ENCODE measurements at regions not wholly inside any gene's neighbourhood (a gene's known extent, or its start where the extent isn't known, plus 50 kb on each side); places are given as distances from the start of the nearest gene placed in this dataset.

DNA sequence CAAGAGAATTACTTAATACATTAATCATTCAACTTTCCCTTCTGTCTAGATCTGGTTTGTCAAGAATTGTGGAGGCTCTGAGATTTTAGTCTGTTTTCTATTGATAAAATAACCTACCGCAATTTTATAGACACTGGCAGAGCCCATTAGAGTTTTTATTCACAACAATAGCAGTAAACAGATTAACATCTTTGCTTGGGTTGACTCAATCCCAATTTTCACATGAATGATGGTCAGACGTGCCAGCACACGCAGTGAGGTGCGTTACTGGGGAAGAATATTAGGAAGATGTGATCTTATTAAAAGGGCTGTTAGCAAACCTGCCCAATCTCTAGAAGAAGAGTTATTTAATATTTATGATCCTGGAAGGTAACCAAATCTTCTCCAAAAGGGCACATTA lies 736.6 kb downstream of the MRPL39 start:
- DNase-seq: no peak

DNA sequence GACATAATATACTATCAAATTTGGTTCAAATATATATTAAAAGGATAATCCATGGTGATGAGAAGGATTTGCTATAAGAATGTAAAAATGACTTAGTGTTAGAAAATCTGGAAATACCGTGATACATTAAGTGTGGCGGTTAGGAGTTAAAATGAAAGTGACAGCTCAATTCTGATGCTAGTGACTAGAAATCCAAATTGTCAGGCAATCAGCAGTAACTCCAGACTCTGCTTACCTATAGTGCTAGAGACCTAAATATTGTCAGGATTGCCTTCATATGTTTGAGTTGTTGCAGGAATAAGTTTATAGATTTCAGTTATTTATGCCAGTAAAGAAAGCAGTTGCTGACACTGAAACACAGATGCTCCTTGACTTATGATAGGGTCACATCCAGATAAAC lies 737.4 kb downstream of the MRPL39 start:
- DNase-seq: no peak

DNA sequence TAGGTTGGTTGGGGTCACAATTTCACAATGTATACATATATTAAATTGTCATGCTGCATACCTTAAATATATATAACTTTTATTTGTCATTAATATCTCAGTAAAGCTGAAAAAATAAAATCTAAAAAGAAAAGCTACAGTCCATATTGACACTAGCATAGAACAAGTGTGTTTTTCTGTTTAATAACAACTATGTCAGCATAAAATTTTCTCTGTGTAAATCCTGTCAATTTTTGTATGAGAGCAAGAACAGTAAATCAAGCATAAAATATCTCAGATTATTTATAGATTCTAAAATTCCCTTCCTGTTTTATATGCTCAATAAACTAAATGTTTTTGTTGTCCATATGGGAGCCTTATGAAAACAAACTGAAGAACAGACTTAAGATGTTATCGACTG lies 739.2 kb downstream of the MRPL39 start:
- no peak for DNase-seq

DNA sequence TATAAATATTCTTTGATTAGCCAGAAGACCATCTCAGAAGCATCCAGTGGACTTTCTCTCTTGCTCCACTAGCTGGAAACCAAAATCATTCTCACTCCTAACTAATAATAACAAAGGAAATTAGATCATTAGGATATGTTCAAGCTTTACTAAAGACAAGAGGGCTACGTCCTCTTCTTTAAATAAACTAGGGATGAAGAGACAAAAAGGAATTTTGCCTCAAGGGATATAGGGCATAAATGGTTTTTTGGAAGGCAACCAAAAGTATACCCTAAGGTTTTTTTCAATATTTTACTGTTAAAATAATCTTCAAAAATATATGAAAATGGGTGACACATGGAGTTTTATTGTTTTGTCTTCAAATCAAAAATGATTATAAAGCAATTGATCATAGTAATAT lies 745.8 kb downstream of the MRPL39 start:
- DNase-seq: no peak

DNA sequence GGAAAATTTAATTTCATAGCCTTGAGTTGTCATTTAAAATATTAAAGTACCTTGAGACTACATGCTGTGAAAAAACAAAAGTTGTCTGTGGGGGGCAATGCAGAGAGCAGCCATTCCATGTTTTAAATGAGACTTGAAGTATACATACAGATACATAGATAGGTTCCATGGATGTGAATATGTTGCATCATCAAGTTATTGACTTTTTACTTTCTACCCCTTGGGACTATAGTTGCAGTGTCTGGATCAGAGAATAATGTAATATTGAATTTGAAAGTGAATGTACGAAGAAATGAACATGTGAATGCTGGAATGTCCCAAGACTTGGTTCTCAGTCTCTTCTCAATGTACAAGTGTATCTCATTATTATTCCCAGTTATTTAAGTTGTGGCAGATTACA lies 751.0 kb downstream of the MRPL39 start:
- no peak for DNase-seq

DNA sequence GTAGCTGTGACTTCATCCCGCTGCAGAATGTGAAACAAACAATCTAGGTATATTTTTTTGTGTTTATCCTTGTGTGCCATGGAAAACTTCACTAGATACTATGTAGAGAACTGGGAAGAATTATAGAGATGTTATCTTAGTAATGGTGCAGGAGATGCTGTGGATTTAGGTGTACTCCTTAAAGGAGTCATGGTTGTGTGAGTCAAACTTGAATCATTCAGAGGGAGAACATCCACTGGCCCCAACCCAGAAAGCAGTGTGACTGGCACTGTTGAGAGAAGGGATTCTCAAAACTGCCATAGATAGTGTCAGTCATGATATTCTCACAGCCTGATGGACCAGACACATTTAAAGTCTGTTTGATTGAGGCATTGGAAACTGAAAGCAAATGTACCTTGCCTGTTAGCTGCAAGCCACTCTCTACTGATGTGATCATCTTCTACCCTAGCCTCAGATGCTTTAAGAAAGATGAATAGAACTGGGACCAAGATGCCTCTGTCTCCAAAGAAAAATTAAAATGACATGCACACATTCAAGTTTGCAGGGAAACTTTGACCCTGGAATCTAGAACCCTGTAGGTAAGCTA lies 754.6 kb downstream of the MRPL39 start:
- no peak for DNase-seq

DNA sequence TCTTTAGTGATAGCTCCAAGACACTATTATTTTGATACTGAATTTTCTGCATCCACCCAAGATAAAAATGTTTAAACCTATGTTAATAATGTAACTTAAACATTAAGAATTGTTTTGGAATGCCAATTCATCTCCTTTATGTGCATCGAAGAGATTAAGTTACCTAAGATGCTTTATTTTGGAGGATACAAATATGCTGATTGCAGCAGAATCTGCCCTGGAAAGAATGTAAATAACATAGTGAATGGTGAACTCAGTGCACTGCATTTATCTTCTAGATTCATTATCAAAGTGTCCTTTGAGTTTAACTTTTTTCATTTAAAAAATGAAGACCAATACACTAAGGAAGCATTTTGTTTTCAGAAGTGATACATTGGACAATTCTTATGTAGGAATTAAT lies 757.2 kb downstream of the MRPL39 start:
- no peak for DNase-seq

DNA sequence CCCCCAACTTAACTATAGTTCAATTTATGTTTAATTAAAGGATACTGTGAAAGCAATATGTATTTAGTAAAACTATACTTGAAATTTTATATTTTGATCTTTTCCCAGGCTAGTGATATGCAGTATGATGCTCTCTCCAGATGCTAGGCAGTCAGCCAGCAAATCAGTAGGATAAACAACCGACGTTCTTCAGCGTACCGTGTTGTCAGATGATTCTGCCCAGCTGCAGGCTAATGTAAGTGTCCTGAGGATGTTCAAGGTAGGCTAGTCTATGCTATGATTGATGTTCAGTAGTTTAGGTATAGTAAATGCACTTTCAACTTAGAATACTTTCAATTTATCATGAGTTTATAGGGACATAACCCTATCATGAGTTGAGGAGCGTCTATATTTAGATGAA lies 762.6 kb downstream of the MRPL39 start:
- DNase-seq: peak; percentile 11 to 27

DNA sequence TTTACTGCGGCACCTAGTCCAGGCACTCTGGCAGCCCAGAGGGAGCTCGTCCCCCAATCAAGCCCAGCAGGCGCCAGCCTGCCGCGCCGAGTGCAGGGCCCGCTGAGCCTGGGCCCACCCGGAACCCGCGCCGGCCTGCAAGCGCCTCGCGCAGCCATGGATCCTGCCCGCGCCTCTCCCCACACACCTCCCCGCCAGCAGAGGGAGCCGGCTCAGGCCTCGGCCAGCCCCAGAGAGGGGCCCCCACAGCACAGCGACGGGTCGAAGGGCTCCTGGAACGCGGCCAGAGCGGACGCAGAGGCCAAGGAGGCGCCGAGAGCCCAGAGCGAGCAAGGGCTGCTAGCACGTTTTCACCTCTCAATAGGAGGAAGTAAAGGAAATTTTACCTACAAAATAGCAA lies 767.0 kb downstream of the MRPL39 start:
- no peak for DNase-seq

DNA sequence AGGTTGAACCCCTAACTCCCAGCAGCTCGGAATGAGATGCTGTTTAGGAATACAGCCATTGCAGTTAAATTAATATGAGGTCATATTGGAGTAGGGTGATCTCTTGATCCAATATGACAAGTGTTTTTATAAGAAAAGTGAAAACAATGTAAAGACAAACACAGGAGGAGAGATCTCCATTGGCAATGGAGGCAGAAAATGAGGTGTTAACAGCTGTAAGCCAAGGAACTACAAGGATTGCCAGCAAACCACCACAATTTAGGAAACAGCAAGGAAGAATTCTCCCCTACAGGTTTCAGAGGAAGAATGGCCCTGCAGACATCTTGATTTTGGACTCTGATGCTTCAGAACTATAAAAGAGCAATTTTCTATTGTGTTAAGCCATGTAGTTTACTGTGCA lies 774.3 kb downstream of the MRPL39 start:
- no peak for DNase-seq

DNA sequence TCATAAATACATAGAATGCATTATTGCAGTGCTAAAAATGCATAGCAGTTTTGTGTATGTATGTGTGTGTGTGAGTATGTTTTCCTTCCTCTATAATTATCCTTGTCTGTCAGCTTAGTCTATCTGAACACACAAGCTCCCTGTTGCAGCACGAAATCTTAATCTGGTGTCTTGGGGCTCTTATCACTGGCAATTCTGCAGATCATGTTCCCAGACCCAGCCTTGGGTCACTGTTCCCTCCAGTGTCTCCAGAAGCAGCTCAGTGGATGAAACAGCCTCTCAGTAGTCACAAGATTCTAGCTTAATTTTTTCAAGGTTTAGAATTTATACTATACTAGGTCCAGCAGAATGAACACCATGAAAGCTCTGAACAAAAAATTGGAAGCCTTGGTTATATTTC lies 777.9 kb downstream of the MRPL39 start:
- no peak for DNase-seq

DNA sequence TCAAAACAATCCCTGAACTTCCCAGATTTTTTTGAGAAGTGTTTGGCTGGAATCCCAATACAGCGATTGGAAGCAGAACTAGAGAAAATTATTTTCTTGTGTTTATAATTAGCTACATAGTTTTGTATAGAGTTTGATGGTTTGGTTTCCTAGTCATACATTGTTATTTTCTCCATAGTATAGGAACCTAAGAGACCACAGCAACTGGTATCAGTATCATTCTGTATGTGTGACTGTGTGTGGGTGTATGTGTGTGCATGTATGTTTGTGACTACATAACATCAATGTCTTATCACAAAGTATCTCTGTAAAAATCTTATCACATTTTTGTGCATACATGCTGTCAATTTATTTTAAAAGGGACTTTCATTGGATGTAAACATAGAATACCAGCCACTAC lies 780.5 kb downstream of the MRPL39 start:
- no peak for DNase-seq

DNA sequence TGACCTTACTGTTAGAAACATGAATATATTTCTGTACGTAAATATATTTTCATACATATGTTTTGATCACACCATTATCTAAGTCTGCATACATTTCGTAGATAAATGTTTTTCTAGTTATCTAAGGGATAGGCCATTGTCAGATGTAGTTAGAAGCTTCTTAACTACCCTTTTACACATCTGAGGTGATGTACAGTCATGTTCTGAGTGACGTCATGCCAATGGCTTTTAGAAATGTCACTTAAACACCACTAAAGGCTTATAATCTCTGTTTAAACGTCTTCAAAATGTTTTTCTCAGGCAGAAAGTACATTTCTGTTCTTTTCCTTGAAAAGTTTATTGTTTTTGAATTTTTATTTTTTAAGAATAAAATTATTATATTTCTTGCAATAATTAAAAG lies 781.9 kb downstream of the MRPL39 start:
- no peak for DNase-seq

DNA sequence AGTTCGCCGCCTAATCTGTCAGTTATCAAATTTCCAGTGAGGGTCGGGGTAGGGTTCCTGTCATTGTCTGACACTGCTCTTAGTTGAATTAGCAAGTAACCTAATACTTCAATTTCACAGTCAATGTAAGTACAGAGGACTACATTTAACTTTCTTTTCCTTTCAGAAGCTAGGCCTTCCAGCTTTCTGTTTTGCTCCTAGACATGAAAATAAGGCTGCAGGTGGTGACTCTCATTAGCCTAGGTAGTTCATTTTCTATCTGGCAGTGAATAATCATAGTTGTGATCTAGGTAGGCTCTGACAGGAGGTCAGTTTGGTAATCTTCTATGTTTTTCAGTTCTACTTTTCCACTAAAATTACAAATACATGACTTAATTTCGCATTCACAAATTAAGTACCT lies 783.1 kb downstream of the MRPL39 start:
- DNase-seq: no peak

DNA sequence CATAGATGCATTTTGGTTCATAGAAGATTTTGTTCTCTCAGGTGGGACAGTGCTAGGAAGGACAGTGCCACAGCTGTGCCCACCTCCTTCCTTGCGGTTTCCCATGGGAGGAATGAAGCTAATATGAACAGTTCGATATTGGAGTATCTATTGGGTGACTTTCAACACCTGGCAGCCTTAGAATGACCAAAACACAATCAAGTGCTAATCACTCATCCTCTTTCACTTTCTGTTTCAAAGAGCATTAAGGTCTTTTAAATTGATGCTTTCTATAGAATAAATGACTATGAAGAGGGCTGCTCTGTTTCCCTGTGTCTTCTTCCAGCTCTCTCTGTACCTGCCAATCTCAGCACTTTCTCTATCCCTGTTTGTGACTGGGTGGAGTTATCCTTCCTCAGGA lies 784.0 kb downstream of the MRPL39 start:
- DNase-seq: no peak

DNA sequence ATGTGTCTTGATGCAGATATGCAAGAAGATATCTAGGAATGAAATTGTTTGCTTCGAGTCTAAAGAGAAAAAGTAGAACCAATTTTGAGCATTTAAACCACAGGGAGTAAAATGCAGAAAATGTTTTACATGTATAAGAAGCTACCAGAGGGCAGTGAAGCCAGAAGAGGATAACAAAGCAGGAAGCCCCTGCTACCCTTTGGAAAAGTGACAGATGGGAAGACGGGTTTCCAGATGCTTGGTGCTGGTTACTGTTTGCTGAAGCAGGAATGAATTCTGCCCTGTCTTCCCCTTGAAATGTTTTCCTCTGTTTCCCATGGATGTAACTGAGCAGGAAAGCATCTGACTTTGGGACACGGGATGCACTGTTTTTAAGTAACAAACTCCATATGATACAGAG lies 822.2 kb downstream of the MRPL39 start:
- no peak for DNase-seq

DNA sequence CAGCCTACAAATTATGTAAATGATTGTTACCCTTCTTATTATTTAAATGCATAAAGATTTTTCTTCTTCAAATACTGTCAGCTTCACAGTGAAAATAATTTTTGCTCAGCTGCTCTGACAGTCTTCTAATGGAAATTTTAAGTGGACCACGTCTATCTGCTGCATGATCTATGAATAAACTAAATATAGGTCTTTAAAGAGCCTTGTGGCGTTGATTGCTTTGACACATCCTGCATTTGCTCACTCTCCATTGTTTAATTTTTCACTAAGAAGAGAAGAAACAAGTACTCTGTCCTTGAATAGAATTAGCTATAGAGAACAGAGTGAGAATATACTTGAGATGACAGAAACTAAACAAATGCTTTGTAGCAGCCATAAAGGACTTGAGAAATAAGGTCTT lies 826.1 kb downstream of the MRPL39 start:
- DNase-seq: no peak

DNA sequence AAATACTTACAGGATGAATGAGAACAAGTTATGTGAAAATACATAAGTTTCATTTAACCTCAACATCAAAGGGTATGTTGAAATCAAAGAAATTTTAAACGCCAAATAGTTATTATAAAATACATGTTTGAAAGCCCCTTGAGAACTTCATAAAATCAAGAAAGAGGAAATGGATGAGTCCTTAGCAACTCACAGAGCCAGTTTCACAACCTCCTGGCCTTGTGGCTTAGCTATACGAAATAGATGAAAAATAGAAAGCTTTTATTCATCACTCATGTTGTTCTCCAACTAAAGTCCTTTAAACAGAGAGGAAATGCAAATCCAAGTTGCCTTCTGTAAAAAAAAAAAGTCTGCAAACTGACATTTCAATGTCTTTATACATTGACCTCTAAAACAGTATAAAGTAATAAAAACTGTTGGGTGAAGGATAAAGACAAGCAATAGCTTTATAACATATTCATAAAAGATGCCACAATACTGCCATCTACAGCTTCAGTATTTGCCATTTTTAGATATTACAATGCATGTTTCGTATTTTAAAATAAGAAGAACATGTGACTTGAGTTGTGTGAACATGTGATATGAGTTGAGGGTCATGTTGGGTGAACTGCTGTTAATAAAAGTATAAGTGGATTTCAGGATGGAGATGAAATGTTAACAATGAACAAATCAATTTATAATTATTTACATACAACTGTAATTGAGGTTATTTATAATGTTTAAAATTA lies 847.8 kb downstream of the MRPL39 start:
- DNase-seq: no peak

DNA sequence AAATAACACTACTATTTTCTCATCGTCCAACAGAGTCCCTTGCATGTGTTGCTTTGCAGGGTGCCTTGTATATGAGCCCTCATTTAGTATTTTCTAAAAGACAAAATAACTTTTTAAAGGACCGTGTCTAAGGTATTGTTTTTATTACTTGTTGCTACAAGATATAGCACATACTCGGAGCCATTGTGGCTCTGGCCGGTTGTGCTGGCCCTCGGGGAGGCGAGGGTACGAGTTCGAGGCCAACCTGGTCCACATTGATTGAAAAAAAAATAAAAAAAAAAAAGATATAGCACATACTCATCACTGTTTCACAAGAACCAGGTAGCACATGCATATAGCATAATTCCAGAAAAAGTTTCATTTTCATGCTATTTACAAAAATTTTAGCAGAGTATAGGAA lies 869.2 kb downstream of the MRPL39 start:
- DNase-seq: no peak

DNA sequence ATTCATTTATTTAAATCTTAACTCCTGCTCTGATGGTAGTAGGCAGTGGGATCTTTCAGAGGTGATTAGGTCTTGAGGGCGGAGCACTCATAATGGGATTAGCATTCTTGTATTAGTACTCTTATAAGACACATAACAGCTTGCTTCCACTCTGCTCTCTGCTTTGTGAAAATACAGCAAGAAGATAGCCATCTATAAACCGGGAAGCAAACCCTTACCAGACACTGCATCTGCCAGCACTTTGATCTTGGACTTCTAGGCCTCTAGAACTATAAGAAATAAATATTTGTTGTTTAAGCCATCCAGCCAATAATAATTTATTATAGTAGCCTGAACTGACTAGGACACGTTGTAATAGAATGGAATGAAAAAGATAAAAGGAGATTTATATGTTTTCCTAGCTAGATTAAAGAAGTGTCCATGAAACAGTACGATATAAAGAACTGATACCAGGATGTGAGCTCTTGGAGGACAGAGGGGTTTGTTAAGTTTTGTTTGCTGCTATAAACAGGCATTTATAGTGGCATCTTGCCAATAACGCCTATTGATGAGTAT lies 869.9 kb downstream of the MRPL39 start:
- DNase-seq: no peak

DNA sequence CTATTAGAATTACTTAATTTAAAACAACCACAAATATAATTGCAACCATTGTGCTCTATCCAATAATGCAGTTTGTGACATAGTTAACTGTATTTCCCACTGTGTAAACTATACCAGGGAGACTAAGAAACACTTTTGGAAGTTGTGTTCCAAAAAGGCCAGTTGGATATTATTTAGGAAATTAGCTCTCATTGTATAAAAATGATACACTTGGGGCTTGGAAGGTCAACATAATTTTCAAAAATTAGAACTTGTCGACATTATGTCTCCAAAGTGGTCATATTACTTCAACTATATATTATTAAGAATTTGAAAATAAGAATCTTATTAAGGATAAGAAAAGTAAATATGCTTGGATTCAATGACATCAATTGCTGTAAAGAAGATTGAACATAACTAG lies 876.6 kb downstream of the MRPL39 start:
- no peak for DNase-seq

DNA sequence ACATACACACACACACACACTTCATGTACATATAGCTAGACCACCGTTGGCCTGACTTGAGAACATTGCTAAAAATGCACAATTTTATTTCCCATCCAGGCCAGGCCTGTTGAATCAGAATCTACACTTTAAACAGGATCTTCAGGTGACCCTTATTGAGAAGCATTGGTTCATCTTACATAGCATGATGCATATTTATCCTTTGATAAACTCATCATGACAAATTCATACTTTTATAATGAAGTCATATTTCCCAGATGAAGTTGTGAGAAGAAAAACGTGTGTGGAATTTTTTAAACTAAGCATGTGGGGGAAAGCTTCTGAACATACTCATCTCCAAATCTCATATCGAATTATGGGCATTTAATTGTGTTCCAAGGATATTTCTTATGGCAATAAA lies 877.7 kb downstream of the MRPL39 start:
- no peak for DNase-seq

DNA sequence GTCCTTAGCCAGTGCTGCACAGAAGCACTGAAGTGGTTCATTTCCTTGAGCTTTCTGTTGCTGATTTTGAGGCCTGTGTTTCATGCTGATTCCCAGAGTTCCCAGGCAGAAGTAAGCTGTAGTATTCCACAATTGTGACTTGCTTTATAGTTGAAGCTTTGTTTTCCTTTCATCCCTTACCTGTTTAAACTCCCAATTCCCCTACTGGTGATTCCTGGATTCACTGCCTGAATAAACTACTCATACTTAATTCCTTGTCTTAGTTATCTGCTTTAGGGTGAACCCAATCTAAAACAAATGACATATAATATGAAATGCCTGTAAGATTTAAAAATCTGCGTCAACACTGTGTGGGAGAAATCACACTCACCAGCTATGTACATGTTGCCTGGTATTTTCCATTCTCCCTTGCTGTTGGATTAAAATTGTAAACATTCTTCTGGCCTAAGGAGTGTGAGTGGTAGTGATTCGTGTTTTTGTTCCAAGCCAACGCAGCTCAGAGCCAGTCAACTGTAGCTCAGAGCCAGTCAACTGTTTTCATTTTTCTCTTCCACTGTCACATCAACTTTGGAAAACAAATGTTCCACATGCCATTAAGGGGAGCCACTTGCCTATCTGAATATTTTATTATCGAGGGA lies 879.4 kb downstream of the MRPL39 start:
- no peak for DNase-seq

DNA sequence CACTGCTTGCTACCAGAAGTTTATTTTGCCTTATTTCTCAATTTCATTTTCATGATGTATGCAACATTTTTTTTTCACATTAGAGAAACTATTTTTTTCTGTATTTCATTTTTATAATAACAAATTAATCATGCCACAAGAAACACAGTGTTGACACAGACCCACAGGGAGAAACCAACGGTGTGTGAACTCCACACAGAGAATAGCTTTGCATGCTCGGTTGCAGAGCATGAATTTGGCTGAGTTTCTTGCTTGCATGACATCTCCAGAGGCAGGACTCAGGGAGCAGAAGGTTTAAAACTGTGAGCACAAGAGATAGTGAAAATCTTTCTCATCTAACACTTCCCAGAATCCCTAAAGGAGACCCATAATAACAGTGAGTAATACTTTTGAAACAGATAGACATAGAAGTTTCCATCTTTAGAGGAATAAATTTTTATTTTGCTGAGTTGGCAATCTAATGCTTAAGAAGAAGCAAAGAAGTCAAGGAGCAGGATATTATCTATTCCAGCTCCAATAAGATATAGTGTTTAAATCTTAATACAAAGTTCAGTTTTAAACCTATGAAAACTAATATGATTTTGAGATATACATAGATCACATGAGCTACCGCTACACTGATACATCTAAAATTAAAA lies 890.9 kb downstream of the MRPL39 start:
- no peak for DNase-seq

Measured in SHP77 (cell line).